Liver (tissue), 7 donors: ENCODE measurements at regions not wholly inside any gene's neighbourhood (a gene's known extent, or its start where the extent isn't known, plus 50 kb on each side); places are given as distances from the start of the nearest gene placed in this dataset.
"Not testable (repeated sequence)": the region's sequence is repeated elsewhere in the genome, so short reads cannot be mapped to it uniquely, and the experiment has no call there.

Experiments used
- DNase-seq: peaks from one replicate; pipeline ENCODE4 v3.0.0-alpha.2; 2017; ENCODE audit warnings: low spot score
- H3K27ac ChIP-seq, 2 donors: one replicate each; pipeline ENCODE4 v1.7.0; 2013; ENCODE audit warnings: inconsistent platforms in 2 of 2, low read length in 2 of 2, control low read depth in 1 of 2, low read depth in 1 of 2, mild to moderate bottlenecking in 1 of 2
- H3K27me3 ChIP-seq, 4 donors: one replicate each; pipeline versions ENCODE4 v1.6.1 to v1.7.0; 2013; ENCODE audit warnings: low read length in 3 of 4, inconsistent platforms in 1 of 4, mild to moderate bottlenecking in 1 of 4, moderate library complexity in 1 of 4; ENCODE audit not compliant: control insufficient read depth in 4 of 4, insufficient read depth in 4 of 4
- H3K36me3 ChIP-seq, 4 donors: one replicate each; pipeline versions ENCODE4 v1.6.1 to v1.7.0; 2013; ENCODE audit warnings: low read length in 3 of 4, mild to moderate bottlenecking in 3 of 4, low read depth in 1 of 4, moderate library complexity in 1 of 4; ENCODE audit not compliant: control insufficient read depth in 4 of 4, insufficient read depth in 3 of 4
- H3K4me1 ChIP-seq, 4 donors: one replicate each; pipeline versions ENCODE4 v1.6.1 to v1.7.0; 2013; ENCODE audit warnings: low read length in 3 of 4, mild to moderate bottlenecking in 3 of 4, moderate library complexity in 1 of 4; ENCODE audit not compliant: control insufficient read depth in 4 of 4, insufficient read depth in 4 of 4
- H3K4me3 ChIP-seq, 3 donors: one replicate each; pipeline versions ENCODE4 v1.6.1 to v1.7.0; 2013; ENCODE audit warnings: low read length in 3 of 3, control low read depth in 1 of 3, low read depth in 1 of 3, mild to moderate bottlenecking in 1 of 3
- H3K9ac ChIP-seq, 2 donors: one replicate each; pipeline ENCODE4 v1.7.0; 2013; ENCODE audit warnings: low read length in 2 of 2, mild to moderate bottlenecking in 2 of 2, moderate library complexity in 2 of 2, control low read depth in 1 of 2, low read depth in 1 of 2
- H3K9me3 ChIP-seq, 4 donors: one replicate each; pipeline versions ENCODE4 v1.6.1 to v1.7.0; 2013; ENCODE audit warnings: low read length in 3 of 4; ENCODE audit not compliant: control insufficient read depth in 4 of 4
- EGR1 ChIP-seq, 2 donors: IDR thresholded peaks; 2 replicates each; pipeline ENCODE4 v1.6.1; 2016 to 2018; ENCODE audit warnings: antibody characterized with exemption in 2 of 2, low read depth in 2 of 2
- FOXA1 ChIP-seq: IDR thresholded peaks from 2 replicates; pipeline ENCODE4 v1.6.1; 2016; ENCODE audit warnings: antibody characterized with exemption
- FOXA2 ChIP-seq: IDR thresholded peaks from 2 replicates; pipeline ENCODE4 v1.6.1; 2016; ENCODE audit warnings: antibody characterized with exemption
- GABPA ChIP-seq, 2 donors: IDR thresholded peaks in 1 of 2; conservative IDR thresholded peaks in 1 of 2; 2 replicates each; pipeline ENCODE4 v1.6.1; 2016; ENCODE audit warnings: antibody characterized with exemption in 2 of 2, mild to moderate bottlenecking in 1 of 2, moderate library complexity in 1 of 2
- HNF4A ChIP-seq, 2 donors: conservative IDR thresholded peaks; 2 replicates each; pipeline ENCODE4 v1.6.1; 2016; ENCODE audit warnings: antibody characterized with exemption in 2 of 2, mild to moderate bottlenecking in 2 of 2
- HNF4G ChIP-seq: IDR thresholded peaks from 2 replicates; pipeline ENCODE4 v1.6.1; 2016; ENCODE audit warnings: antibody characterized with exemption
- JUND ChIP-seq, 2 donors: IDR thresholded peaks; 2 replicates each; pipeline ENCODE4 v1.6.1; 2016; ENCODE audit warnings: antibody characterized with exemption in 2 of 2
- RXRA ChIP-seq, 2 donors: IDR thresholded peaks; 2 replicates each; pipeline ENCODE4 v1.6.1; 2017 to 2018; ENCODE audit warnings: antibody characterized with exemption in 2 of 2, mild to moderate bottlenecking in 1 of 2
- SP1 ChIP-seq: IDR thresholded peaks from 2 replicates; pipeline ENCODE4 v1.6.1; 2018; ENCODE audit warnings: antibody characterized with exemption, mild to moderate bottlenecking
- TAF1 ChIP-seq: conservative IDR thresholded peaks from 2 replicates; pipeline ENCODE4 v1.6.1; 2016; ENCODE audit warnings: antibody characterized with exemption, mild to moderate bottlenecking
- YY1 ChIP-seq: IDR thresholded peaks from 2 replicates; pipeline ENCODE4 v1.6.1; 2016; ENCODE audit warnings: antibody characterized with exemption, mild to moderate bottlenecking
- WGBS: extraction: QIAGEN DNeasy Blood & Tissue Kit; methylation state at CpG from one replicate; pipeline ENCODE4 v1.1.7; 2013; 5-methylcytosine and 5-hydroxymethylcytosine counted together
- TF ChIP-seq, protein P1 (sequence below): IDR thresholded peaks from 2 replicates; pipeline ENCODE4 v1.6.1; 2016; ENCODE audit warnings: antibody characterized with exemption, mild to moderate bottlenecking
- TF ChIP-seq, protein P2 (sequence below): IDR thresholded peaks from 2 replicates; pipeline ENCODE4 v1.6.1; 2016; ENCODE audit warnings: antibody characterized with exemption
- TF ChIP-seq, protein P3 (sequence below): IDR thresholded peaks from 2 replicates; pipeline ENCODE4 v1.6.1; 2016; ENCODE audit warnings: antibody characterized with exemption
- donor health status: healthy.
- donor health status: healthy.
- donor health status: healthy.
- donor health status: healthy.

DNA sequence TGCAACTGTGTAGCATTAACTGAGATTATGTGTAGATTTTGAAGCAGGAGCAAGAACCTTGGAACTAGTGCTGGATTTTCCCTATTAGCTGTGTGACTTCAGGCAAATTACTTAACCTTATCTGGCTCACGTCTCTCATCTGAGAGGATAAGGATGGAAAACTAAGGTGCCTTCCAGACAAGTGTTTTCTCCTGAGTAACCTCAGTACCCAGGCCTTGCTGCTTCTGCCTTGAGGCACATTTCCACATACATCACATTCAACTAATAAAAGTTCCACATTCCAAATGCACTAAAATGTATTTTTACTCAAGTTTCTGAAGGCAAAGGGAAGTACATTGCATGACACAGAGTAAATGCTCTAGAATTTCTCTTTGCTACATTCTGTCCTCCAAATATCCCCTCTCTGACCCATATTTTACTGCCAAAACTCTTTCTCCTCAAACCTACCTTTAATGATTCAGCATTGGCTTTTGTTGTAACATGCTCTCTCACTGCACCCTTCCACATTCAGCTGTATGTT is 195.4 kb upstream of the ADGRL3 start:
- TF ChIP-seq SP1 (no peak), FOXA1 (no peak), RXRA (IDR thresholded peaks at IDR 0.05) (no peak), HNF4G (no peak), YY1 (no peak), EGR1 (IDR thresholded peaks at IDR 0.05; ENCODE audit: low read depth in 2 of 2) (no peak), GABPA (IDR thresholded peaks at IDR 0.05 in 1 of 2, conservative IDR thresholded peaks at IDR 0.05 in 1 of 2) (no peak)
- TF ChIP-seq, protein P1, sequence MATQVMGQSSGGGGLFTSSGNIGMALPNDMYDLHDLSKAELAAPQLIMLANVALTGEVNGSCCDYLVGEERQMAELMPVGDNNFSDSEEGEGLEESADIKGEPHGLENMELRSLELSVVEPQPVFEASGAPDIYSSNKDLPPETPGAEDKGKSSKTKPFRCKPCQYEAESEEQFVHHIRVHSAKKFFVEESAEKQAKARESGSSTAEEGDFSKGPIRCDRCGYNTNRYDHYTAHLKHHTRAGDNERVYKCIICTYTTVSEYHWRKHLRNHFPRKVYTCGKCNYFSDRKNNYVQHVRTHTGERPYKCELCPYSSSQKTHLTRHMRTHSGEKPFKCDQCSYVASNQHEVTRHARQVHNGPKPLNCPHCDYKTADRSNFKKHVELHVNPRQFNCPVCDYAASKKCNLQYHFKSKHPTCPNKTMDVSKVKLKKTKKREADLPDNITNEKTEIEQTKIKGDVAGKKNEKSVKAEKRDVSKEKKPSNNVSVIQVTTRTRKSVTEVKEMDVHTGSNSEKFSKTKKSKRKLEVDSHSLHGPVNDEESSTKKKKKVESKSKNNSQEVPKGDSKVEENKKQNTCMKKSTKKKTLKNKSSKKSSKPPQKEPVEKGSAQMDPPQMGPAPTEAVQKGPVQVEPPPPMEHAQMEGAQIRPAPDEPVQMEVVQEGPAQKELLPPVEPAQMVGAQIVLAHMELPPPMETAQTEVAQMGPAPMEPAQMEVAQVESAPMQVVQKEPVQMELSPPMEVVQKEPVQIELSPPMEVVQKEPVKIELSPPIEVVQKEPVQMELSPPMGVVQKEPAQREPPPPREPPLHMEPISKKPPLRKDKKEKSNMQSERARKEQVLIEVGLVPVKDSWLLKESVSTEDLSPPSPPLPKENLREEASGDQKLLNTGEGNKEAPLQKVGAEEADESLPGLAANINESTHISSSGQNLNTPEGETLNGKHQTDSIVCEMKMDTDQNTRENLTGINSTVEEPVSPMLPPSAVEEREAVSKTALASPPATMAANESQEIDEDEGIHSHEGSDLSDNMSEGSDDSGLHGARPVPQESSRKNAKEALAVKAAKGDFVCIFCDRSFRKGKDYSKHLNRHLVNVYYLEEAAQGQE, result no peak
- TF ChIP-seq, protein P2, sequence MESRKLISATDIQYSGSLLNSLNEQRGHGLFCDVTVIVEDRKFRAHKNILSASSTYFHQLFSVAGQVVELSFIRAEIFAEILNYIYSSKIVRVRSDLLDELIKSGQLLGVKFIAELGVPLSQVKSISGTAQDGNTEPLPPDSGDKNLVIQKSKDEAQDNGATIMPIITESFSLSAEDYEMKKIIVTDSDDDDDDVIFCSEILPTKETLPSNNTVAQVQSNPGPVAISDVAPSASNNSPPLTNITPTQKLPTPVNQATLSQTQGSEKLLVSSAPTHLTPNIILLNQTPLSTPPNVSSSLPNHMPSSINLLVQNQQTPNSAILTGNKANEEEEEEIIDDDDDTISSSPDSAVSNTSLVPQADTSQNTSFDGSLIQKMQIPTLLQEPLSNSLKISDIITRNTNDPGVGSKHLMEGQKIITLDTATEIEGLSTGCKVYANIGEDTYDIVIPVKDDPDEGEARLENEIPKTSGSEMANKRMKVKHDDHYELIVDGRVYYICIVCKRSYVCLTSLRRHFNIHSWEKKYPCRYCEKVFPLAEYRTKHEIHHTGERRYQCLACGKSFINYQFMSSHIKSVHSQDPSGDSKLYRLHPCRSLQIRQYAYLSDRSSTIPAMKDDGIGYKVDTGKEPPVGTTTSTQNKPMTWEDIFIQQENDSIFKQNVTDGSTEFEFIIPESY, result no peak
- peaks cover 0 to 3% (median 1%) of the 10 kb centered on the region in 4 donors for H3K9me3 ChIP-seq
- H3K4me3 ChIP-seq, result no peak overlapping the region
- no peak overlapping the region for H3K27ac ChIP-seq
- DNase-seq, result no peak
- no peak overlapping the region for H3K9ac ChIP-seq
- H3K4me1 ChIP-seq, result no peaks in the 10 kb centered on the region
- no peaks in the 10 kb centered on the region for H3K27me3 ChIP-seq
- no peaks in the 10 kb centered on the region for H3K36me3 ChIP-seq
- 47% methylated on average over 1 of the region's 1 CpG for WGBS

DNA sequence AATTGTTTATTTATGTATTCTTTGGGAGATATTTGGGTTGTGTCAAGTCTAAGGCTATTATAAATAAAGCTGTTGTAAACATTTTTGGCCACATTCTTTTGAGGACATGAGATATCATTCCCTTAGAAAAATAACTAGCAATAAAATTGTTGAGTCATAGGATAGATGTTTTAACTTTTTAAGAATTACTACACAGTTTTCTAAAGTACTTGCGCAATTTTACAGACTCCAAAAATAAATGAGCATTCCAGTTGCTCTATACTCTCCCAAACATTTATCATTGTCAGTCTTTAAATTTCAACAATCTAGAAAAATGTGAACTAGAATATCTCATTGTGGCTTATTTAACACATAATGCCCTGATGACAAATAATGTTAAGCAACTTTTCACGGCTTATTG is 189.1 kb upstream of the ADGRL3 start:
- Histone ChIP-seq H3K9ac (no peak overlapping the region), H3K36me3 (no peaks in the 10 kb centered on the region), H3K27ac (no peak overlapping the region), H3K4me3 (no peak overlapping the region), H3K9me3 (no peaks in the 10 kb centered on the region), H3K27me3 (no peaks in the 10 kb centered on the region), H3K4me1 (no peaks in the 10 kb centered on the region)
- TF ChIP-seq, protein P2, result no peak
- TF ChIP-seq FOXA2, result no peak
- TF ChIP-seq, protein P3, sequence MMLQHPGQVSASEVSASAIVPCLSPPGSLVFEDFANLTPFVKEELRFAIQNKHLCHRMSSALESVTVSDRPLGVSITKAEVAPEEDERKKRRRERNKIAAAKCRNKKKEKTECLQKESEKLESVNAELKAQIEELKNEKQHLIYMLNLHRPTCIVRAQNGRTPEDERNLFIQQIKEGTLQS, result no peak
- TF ChIP-seq, protein P1, result no peak
- TF ChIP-seq TAF1, result no peak
- no peak for TF ChIP-seq HNF4A (conservative IDR thresholded peaks at IDR 0.05)
- no peak for TF ChIP-seq RXRA (IDR thresholded peaks at IDR 0.05)
- no peak for TF ChIP-seq JUND (IDR thresholded peaks at IDR 0.05)
- DNase-seq, result no peak
- WGBS, result 74% methylated on average over 2 of the region's 2 CpGs

DNA sequence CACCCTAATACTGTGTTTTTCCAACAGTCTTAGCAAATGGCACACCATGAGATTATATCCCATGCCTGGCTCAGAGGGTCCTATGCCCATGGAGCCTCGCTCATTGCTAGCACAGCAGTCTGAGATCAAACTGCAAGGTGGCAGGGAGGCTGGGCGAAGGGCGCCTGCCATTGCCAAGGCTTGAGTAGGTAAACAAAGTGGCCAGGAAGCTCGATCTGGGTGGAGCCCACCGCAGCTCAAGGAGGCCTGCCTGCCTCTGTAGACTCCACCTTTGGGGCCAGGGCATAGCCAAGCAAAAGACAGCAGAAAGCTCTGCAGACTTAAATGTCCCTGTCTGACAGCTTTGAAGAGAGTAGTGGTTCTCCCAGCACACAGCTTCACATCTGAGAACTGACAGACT is 188.2 kb upstream of the ADGRL3 start:
- H3K36me3 ChIP-seq, H3K9ac ChIP-seq, H3K4me3 ChIP-seq, H3K4me1 ChIP-seq, H3K27me3 ChIP-seq, H3K27ac ChIP-seq, DNase-seq, H3K9me3 ChIP-seq: not testable (repeated sequence)
- WGBS, result 76% methylated on average over 5 of the region's 5 CpGs
